GM21619 (cell line): ENCODE measurements at regions not wholly inside any gene's neighbourhood (a gene's known extent, or its start where the extent isn't known, plus 50 kb on each side); places are given as distances from the start of the nearest gene placed in this dataset.
"Not testable (repeated sequence)": the region's sequence is repeated elsewhere in the genome, so short reads cannot be mapped to it uniquely, and the experiment has no call there.

Source experiments
- ATAC-seq: cut with Tn5 transposase; IDR thresholded peaks from one replicate; pipeline ENCODE4 v1.9.1; 2021; ENCODE audit not compliant: unreplicated experiment

- ATAC-seq = no peak
Observed at GRCh38 chr2:65920659-65921058, 488.3 kb upstream of the SPRED2 start.

DNA sequence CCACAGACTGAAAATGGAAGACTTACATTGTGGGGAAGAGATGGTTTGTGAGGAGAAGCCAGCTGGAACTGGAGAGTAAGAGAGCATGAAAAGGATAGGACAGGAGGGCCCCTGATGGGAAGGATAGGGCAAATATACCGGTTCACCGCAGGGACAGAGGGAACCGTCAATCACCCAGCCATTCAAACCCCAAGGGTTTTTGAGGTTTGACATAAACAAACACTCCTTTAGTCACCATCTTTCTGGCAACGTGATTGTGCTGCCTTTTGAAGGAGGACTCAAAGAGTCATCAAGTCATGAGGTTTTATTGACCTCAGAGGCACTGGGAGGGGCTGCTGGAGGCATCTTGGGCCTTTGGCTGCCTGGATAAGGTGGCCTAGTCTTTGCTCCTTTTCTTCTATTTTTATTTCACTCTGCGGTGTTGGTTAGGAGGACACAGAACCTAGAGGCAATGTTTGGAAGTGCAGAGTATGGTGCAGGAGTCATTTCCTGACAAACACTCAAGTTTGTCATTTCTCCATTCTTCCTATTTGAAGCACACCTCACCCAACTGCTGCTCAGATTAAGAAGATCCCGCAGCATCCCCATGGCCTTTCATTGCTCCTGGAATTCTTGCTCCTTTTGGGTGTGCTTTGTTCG lies 487.3 kb upstream of the SPRED2 start:
- no peak for ATAC-seq

- no peak for ATAC-seq
Observed at GRCh38 chr2:65918760-65919187, 486.4 kb upstream of the SPRED2 start.

- no peak for ATAC-seq
Observed at GRCh38 chr2:65917986-65918385, 485.6 kb upstream of the SPRED2 start.

- no peak for ATAC-seq
Observed at GRCh38 chr2:65916785-65917295, 484.4 kb upstream of the SPRED2 start.

- no peak for ATAC-seq
Observed at GRCh38 chr2:65916177-65916576, 483.8 kb upstream of the SPRED2 start.

DNA sequence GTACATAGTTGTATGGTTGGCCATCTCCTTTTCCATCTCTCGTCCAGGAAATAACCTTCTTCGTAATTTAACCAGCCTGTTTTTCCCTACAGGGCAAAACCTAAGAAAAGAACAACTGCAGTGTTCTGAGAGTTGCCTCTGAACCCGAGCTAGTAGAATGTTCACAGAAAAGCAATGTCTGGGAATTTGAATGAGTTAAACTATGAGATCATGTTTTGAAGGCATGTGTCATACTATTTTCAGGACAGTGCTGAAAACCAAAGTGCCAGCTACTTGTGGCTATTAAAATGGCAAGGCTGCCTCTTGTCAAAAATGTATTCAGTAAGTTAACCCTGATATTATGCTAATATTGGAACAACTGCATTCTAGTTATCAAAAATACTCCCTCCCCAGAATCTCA lies 482.9 kb upstream of the SPRED2 start:
- ATAC-seq = no peak

DNA sequence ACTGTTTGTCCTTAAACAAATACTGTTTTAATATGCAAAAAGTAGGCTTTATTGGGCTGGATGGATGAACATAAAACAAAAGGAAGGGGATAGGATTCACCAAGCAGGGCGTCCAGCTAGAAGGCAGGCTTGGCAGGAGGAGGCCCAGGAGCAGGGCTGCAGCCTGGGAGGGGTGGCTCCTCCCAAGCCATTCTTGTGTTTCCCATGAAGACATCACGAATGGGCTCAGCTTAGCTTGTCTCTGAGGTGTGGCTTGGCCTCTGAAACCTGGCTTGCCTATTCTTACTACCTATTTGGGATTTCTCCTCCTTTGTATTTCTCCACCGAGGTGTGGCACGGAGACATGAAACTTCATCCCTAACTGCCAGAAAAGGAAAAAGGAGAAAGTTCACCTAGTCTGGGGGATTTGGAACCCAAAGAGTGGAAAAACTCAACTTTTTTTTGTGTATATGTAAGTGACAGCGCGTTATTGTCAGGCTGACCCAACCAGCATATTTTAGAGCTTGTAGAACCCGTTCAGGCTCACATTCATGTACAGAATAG lies 481.9 kb upstream of the SPRED2 start:
- no peak for ATAC-seq

DNA sequence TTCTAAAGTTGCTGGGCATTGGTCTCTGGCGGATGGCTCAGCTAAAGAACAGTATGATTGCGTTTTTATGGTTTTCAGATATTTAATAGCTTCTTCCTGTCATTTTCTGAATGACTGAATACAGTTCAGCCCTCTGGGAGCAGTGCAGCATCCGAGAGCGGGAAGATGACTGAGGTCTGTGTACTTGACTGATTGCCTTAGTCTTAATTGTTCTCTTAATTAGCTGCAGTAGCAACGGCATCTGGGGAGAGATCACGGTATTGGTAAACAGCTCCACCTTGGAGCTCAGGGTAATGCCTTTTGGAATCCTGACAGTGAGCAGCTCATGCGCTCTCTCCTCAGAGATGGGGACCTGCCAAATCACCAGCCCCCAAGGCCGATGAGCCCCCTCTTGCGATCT lies 481.4 kb upstream of the SPRED2 start:
- no peak for ATAC-seq

DNA sequence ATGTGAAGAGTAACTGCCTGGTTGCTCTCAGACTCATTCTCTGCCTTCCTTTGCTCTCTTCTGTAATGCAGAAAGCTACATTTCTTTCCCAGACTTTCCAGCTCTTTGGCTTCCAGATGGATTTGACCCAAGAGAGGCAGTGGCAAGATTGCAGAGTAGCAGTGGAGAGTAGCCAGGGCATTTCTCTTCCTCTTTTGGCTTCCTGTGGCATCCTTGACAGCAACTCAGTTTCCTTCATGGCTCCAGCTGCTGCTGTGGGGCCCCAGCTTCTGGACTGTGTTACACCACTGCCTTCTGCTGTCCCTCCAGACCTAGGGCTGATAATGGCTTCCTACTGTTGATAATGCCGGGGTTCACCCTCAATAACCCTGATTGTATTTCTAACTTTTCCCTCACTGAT lies 469.4 kb upstream of the SPRED2 start:
- ATAC-seq = no peak

DNA sequence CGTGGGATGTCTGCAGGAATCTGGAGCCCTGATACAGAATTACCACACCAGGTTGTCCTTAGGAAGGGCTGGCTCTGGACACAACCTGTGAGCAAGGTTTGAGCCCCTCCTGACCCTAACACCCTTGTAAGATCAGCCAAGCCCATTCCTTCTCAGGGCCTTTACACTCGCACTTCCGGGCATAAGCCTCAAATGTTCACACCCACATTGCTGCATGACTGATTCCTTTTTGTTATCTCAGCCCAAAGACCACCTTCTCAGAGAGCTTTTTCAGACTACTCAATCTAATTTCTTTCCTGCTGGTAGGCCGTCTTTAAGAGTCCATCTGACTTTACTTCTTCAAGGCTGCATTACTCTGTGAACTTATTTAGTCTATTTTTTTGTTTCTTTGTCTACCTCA lies 464.0 kb upstream of the SPRED2 start:
- no peak for ATAC-seq

DNA sequence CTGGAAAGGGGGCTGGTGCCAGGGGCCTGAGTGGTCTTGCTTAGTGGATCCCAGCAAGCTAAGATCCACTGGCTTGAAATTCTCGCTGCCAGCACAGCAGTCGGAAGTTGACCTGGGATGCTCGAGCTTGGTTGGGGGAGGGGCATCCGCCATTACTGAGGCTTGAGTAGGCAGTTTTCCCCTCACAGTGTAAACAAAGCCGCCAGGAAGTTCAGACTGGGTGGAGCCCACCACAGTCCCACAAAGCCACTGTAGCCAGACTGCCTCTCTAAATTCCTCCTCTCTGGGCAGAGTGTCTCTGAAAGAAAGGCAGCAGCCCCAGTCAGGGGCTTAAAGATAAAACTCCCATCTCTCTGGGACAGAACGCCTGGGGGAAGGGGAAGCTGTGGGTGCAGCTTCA lies 457.7 kb upstream of the SPRED2 start:
- ATAC-seq = not testable (repeated sequence)

- no peak for ATAC-seq
Observed at GRCh38 chr2:65885266-65885665, 452.9 kb upstream of the SPRED2 start.

DNA sequence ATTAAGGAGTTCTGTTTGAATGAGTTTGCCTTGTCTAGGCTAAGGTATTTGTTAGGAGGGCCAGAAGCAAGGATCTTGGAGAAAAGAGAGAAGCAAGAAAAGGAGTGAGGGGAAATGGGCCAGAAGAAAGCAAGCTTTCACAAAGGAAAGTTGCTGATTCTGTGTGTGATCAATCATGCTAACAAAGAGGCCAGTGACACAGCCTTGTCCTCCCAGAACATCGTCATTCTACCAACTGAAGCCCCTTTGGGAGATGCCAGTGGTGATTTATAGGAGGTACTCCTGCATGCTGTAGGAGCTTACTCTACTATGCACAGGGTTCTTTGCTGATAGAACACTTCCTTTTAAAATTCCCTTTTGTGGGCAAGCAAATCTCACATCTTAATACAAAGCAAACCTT lies 449.2 kb upstream of the SPRED2 start:
- ATAC-seq = no peak

DNA sequence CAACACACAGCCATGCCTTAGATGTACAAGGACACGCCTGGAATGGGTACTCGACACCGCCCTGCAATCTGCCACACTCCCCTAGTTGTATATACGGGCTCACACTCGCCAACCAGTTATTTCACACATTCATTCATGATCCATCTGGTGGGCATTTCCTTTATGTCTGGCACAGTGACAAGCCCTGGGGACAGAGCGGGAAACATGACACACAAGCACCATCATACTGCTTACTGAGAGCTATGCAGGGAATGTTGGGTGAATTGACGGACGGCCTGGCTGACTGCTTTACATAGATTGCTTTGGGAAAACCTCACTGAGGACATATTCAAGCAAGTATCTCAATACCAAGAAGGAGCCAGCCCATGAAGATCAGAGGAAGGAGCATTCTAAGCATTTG lies 448.0 kb upstream of the SPRED2 start:
- no peak for ATAC-seq

- ATAC-seq = no peak
Observed at GRCh38 chr2:65878011-65878340, 445.6 kb upstream of the SPRED2 start.

DNA sequence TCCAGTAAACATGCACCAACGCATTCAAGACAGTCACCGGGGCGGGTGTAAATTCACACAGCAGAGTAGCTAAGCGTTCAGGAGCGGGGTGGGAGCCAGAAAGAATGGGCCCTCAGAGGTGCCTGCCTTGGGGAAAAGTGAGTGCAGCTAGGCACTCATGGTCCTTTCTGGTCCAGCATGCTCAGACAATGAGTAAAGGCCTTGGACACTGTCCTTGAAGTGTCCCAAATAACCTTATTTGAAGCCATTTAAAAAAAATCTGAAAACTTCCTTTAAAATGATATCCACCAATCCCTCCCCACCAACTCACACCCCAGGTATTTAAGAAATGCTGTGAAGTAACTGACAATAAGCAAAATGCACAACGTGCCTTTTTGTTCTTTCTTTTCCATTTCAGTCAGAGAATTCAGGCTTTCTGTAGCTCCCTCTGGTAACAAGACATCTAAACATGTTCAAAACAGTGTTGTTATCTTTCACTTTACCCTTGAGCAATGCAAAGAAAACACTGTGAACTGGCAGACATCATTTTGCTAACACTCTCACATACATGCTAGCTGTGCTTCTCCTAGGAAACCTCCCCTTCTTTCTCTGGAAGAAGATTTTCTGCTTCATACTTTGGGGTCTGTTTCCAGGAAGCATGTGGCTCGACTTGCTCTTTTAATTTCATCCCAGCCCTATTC lies 445.1 kb upstream of the SPRED2 start:
- no peak for ATAC-seq

DNA sequence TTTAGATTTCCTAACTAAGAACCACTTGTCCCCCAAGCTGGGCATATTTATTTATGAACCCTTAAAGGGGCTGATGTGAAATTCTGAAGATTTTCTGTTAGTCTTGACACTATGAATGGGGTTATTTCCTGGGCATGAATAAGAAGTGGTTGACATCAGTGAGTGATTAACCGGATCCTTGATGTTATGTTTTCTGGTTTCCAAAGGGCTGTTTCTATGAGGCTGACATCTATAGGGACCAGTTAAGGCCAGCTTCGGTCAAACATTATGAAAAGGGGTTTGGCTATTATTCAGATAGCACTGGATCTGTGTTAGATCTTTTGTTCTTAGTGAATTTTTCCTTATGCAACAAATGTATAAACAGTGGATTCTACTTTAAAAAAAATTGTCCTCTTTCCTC lies 443.7 kb upstream of the SPRED2 start:
- ATAC-seq = no peak

DNA sequence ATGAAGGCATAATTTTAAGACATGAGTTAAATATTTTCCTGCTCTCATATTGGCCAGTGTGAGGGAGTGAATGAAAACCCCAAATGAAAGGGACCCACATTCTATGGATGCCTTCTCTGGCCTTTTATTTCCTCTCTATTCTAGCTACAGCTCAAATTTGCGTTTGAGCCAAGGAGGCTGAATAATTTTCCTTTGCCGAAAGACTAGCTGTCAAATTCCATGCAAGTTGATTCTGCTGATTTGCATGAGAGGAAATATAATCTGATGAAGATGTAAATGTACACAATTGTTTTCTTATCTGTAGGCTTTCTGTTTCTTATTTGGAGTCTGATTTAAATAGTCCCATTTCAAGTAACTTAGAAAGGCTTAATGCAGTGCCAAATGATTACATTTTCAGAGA lies 438.4 kb upstream of the SPRED2 start:
- no peak for ATAC-seq

- ATAC-seq = no peak
Observed at GRCh38 chr2:65869296-65869695, 436.9 kb upstream of the SPRED2 start.

- no peak for ATAC-seq
Observed at GRCh38 chr2:65868177-65868576, 435.8 kb upstream of the SPRED2 start.

DNA sequence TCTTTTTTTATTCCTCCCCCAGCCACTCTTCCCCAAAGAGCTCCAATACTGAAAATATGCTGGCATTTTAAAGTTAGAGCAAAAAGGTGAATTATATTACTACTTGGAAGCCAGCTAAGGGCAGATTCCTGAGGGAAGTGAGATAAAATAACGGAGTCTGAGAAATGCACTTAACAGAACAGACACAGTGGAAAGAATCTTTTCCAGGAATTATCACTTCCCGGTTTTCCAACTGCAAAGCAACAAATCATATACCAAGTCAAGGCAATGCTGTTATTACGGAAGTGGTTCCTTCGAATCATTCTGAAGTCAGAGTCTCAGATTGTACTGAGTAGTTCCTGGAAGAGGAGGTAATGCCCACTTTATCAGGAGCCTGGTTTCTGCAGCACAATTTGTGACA lies 435.0 kb upstream of the SPRED2 start:
- ATAC-seq = no peak

GRCh38 chr2:65866148-65866547 lies 433.7 kb upstream of the SPRED2 start:
- no peak for ATAC-seq
